ENCODE measurements at regions not wholly inside any gene's neighbourhood (a gene's known extent, or its start where the extent isn't known, plus 50 kb on each side); places are given as distances from the start of the nearest gene placed in this dataset.

DNA sequence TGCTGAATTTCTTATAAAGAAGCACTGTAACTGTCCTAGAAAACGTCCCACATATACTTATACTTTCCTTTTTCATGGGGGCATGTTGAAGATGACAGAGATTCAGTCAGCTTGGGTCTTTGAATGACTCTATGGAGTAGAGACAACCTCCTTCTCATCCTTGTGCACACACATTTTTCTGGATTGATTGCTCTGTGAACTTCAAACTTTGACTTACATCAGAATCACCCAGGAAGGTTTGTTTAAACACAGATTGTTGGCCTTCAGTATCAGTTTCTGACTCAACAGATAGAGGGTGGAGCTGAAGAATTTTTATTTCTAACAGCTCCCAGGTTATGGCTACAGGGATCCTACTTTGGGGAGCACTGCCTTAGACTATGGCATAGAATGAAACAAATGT lies 97.6 kb upstream of the DGKB start:
- no peak overlapping the region for H3K4me3 ChIP-seq (ENCODE audit: low read depth, low read length)
- DNase-seq (ENCODE audit: low read depth): no peak
- TF ChIP-seq, protein P1, sequence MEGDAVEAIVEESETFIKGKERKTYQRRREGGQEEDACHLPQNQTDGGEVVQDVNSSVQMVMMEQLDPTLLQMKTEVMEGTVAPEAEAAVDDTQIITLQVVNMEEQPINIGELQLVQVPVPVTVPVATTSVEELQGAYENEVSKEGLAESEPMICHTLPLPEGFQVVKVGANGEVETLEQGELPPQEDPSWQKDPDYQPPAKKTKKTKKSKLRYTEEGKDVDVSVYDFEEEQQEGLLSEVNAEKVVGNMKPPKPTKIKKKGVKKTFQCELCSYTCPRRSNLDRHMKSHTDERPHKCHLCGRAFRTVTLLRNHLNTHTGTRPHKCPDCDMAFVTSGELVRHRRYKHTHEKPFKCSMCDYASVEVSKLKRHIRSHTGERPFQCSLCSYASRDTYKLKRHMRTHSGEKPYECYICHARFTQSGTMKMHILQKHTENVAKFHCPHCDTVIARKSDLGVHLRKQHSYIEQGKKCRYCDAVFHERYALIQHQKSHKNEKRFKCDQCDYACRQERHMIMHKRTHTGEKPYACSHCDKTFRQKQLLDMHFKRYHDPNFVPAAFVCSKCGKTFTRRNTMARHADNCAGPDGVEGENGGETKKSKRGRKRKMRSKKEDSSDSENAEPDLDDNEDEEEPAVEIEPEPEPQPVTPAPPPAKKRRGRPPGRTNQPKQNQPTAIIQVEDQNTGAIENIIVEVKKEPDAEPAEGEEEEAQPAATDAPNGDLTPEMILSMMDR (IDR thresholded peaks at IDR 0.05; ENCODE audit: low read depth, low read length, missing control alignments): no peak
- in situ Hi-C loops (cut with HindIII; ENCODE audit: low sequenced_read_pairs): loop anchor here (25.0 kb wide), 1 partner anchor 288 kb away; no protein-coding TSS in a partner anchor

DNA sequence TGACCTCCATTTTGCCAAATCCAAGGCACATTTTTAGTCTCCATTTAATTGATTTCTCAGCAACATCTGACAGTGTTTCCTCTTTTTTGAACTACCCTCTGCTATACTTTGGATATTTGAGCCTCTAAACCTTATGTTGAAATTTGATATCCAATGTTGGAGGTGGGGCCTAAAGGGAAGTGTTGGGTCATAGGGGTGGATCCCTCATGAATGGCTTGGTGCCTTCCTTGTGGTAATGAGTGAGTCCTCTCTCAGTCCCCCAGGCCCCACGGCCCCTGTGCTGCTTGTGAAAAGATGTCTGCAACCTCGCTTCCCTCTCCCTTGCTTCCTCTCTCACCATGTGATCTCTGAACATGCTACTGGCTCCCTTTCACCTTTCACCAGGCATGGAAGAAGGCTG lies 96.8 kb upstream of the DGKB start:
- in situ Hi-C loops (cut with HindIII; ENCODE audit: low sequenced_read_pairs): no loop called here
- TF ChIP-seq, protein P1 (IDR thresholded peaks at IDR 0.05; ENCODE audit: low read depth, low read length, missing control alignments): no peak
- no peak for DNase-seq (ENCODE audit: low read depth)
- H3K4me3 ChIP-seq (ENCODE audit: low read depth, low read length): no peak overlapping the region

DNA sequence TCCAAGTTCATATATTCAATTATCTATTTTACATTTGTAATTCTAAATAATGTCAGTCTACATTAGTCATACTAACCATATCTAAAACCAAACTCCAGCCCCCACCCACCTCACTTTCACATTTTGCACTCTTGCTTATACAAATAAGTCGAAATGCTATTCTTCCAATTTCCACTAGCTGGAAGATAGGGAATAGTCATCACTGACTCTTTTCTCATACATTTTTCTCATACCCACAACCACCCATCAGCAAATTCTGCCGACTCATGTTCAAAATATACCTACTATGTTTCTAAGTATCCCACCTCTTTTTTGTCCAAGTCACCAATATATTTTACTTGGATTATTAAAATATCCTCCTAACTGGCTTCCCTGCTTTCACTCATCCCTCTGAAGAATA lies 93.2 kb upstream of the DGKB start:
- in situ Hi-C loops (cut with HindIII; ENCODE audit: low sequenced_read_pairs): no loop called here
- TF ChIP-seq, protein P1 (IDR thresholded peaks at IDR 0.05; ENCODE audit: low read depth, low read length, missing control alignments): no peak
- no peak for DNase-seq (ENCODE audit: low read depth)
- no peak overlapping the region for H3K4me3 ChIP-seq (ENCODE audit: low read depth, low read length)

DNA sequence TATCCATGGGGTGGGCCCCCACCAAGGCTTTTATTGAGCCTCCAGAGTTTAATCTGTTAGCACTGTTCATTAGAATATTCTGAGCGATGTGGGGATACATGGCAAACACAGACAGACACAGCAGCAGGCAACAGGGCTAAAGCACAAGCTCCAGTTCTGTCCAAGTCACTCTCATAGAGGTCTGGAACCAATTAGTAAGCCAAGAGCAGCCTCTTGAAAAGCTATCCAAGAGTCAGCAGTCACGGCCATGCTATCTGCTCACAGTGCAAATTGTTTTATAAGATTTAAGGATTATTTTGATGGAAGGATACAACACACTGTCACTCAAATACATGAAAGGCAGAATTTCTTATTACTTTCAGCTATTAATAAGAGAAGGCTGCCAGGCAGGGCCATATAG lies 86.4 kb upstream of the DGKB start:
- TF ChIP-seq, protein P1 (IDR thresholded peaks at IDR 0.05; ENCODE audit: low read depth, low read length, missing control alignments): no peak
- DNase-seq (ENCODE audit: low read depth): no peak
- H3K4me3 ChIP-seq (ENCODE audit: low read depth, low read length): no peak overlapping the region
- in situ Hi-C loops (cut with HindIII; ENCODE audit: low sequenced_read_pairs): no loop called here

DNA sequence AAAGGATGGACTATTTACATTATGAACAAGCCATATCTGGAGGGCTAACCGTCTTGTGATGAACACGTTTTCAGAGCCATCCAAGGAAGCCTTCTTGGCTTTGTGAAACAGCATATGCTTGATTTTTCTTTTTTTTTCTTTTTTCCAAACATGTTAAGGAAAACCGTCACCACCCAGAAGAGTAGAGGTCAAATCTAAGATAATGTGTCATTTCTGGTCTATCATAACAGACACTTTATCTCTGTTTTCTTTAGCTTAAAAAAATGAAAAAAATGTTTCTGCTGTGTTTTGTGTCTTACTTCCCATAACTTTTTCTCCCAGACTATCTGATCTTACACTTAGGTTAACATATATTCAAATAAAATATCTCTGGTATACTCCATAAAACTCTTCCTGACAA lies 76.1 kb upstream of the DGKB start:
- DNase-seq (ENCODE audit: low read depth): no peak
- in situ Hi-C loops (cut with HindIII; ENCODE audit: low sequenced_read_pairs): no loop called here
- no peak overlapping the region for H3K4me3 ChIP-seq (ENCODE audit: low read depth, low read length)
- TF ChIP-seq, protein P1 (IDR thresholded peaks at IDR 0.05; ENCODE audit: low read depth, low read length, missing control alignments): no peak

DNA sequence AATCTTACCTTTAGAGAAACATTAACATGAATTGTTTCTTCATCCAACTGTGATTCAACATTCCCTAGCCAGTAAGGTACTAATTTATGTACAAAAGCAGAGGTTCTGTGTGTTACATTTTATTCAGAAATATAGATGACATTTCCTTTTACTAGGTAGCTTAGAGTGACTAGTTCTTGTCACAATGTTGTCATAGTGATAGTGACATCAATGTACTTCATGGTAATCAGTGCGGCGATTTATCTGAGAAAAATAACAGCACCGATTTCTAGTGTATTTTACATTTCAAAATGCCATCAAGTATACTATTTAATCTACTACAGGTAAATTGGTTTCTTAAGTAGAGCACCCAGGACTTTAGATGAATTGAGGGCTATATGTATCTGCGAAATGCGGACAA lies 72.1 kb upstream of the DGKB start:
- no peak overlapping the region for H3K4me3 ChIP-seq (ENCODE audit: low read depth, low read length)
- no peak for DNase-seq (ENCODE audit: low read depth)
- TF ChIP-seq, protein P1 (IDR thresholded peaks at IDR 0.05; ENCODE audit: low read depth, low read length, missing control alignments): no peak
- in situ Hi-C loops (cut with HindIII; ENCODE audit: low sequenced_read_pairs): no loop called here
